ENCODE measurements at regions not wholly inside any gene's neighbourhood (a gene's known extent, or its start where the extent isn't known, plus 50 kb on each side); places are given as distances from the start of the nearest gene placed in this dataset.

GRCh38 chr4:126698224-126698623, 934.5 kb upstream of the INTU start:
- no peaks in the 10 kb centered on the region for H3K4me1 Mint-ChIP-seq (ENCODE audit: low read depth)
- no peak overlapping the region for H3K4me3 Mint-ChIP-seq
- H3K9me3 Mint-ChIP-seq, result peaks cover 6% of the 10 kb centered on the region in 2 donors
- H3K27ac Mint-ChIP-seq, result no peak overlapping the region
- DNase-seq (no peak), ATAC-seq (replicated peaks in 1 of 2) (no peak)
- no peaks in the 10 kb centered on the region for H3K27me3 Mint-ChIP-seq (ENCODE audit: low read depth)
- no peaks in the 10 kb centered on the region for H3K36me3 Mint-ChIP-seq (ENCODE audit: insufficient read depth in 2 of 2)

DNA sequence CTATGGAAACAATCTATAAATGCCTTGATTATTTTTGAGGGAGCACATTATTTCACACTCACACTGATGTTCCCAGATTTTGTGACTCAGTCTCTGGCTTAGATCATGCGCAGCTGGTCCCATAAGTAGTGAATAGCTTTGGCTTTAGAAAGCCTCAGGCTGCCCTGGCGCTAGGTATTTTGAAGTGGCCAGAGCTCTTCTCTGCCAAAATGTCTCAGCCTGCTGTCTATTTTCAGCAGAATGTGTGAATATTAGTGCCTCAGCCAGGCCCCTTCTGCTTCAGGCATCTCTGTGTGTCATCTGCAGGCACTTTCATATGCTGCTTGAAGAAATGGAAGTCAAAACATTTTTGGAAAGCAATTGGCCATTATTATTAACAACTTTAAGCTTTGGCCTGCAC, 931.0 kb upstream of the INTU start:
- Mint-ChIP-seq H3K27ac (no peak overlapping the region), H3K9me3 (peaks cover 6 to 11% of the 10 kb centered on the region in 2 donors), H3K4me3 (no peak overlapping the region), H3K4me1 (ENCODE audit: low read depth) (no peaks in the 10 kb centered on the region), H3K36me3 (ENCODE audit: insufficient read depth in 2 of 2) (no peaks in the 10 kb centered on the region), H3K27me3 (ENCODE audit: low read depth) (no peaks in the 10 kb centered on the region)
- ATAC-seq (replicated peaks in 1 of 2), result no peak
- no peak for DNase-seq

- no peak for DNase-seq
- Mint-ChIP-seq H3K4me3 (no peak overlapping the region), H3K36me3 (ENCODE audit: insufficient read depth in 2 of 2) (no peaks in the 10 kb centered on the region), H3K27ac (no peak overlapping the region), H3K9me3 (peaks cover 6 to 11% of the 10 kb centered on the region in 2 donors), H3K4me1 (ENCODE audit: low read depth) (no peaks in the 10 kb centered on the region), H3K27me3 (ENCODE audit: low read depth) (no peaks in the 10 kb centered on the region)
- ATAC-seq (replicated peaks in 1 of 2), result no peak
These were observed 930.0 kb upstream of the INTU start for GRCh38 chr4:126702747-126703146.

- ATAC-seq (replicated peaks in 1 of 2) (no peak), DNase-seq (no peak)
- Mint-ChIP-seq H3K27ac (no peak overlapping the region), H3K4me1 (ENCODE audit: low read depth) (no peaks in the 10 kb centered on the region), H3K4me3 (no peak overlapping the region), H3K36me3 (ENCODE audit: insufficient read depth in 2 of 2) (no peaks in the 10 kb centered on the region), H3K27me3 (ENCODE audit: low read depth) (no peaks in the 10 kb centered on the region), H3K9me3 (peaks cover 2 to 9% of the 10 kb centered on the region in 2 donors)
These were observed 927.5 kb upstream of the INTU start for GRCh38 chr4:126705266-126705665.

- ATAC-seq (replicated peaks in 1 of 2), result no peak
- Mint-ChIP-seq H3K4me1 (ENCODE audit: low read depth) (no peaks in the 10 kb centered on the region), H3K27me3 (ENCODE audit: low read depth) (no peaks in the 10 kb centered on the region), H3K9me3 (peaks cover 2 to 9% of the 10 kb centered on the region in 2 donors), H3K36me3 (ENCODE audit: insufficient read depth in 2 of 2) (no peaks in the 10 kb centered on the region), H3K4me3 (no peak overlapping the region), H3K27ac (no peak overlapping the region)
- no peak for DNase-seq
These were observed 924.0 kb upstream of the INTU start for GRCh38 chr4:126708716-126709115.

GRCh38 chr4:126710935-126711334, 921.8 kb upstream of the INTU start:
- Mint-ChIP-seq H3K27ac (no peak overlapping the region), H3K4me3 (no peak overlapping the region), H3K9me3 (peaks cover 2 to 6% of the 10 kb centered on the region in 2 donors), H3K36me3 (ENCODE audit: insufficient read depth in 2 of 2) (no peaks in the 10 kb centered on the region), H3K4me1 (ENCODE audit: low read depth) (no peaks in the 10 kb centered on the region), H3K27me3 (ENCODE audit: low read depth) (no peaks in the 10 kb centered on the region)
- DNase-seq, result no peak
- no peak for ATAC-seq (replicated peaks in 1 of 2)

DNA sequence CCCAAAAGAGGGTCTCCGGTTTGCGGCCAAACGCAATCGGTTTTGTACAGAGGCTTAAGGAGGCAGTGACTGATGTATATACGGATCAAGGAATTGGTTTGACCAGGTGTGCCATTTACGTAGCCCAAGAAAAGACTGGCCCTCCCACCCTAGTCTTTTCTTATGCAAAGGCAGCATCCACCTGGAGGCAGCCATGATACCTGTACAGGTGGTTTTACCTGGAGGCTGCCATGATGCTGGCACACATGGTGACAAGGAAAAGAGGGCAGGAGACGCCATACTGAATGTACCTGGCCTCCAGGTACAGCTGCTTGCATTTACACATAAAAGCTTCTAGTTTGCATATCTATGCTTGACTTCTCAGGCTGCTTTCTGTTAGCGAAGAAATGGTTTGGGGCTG, 917.7 kb upstream of the INTU start:
- H3K36me3 Mint-ChIP-seq (ENCODE audit: insufficient read depth in 2 of 2), result no peaks in the 10 kb centered on the region
- H3K4me1 Mint-ChIP-seq (ENCODE audit: low read depth), result no peaks in the 10 kb centered on the region
- H3K27me3 Mint-ChIP-seq (ENCODE audit: low read depth), result no peaks in the 10 kb centered on the region
- DNase-seq (no peak), ATAC-seq (replicated peaks in 1 of 2) (no peak)
- H3K4me3 Mint-ChIP-seq, result no peak overlapping the region
- peaks cover 8 to 9% of the 10 kb centered on the region in 2 donors for H3K9me3 Mint-ChIP-seq
- H3K27ac Mint-ChIP-seq, result no peak overlapping the region

DNA sequence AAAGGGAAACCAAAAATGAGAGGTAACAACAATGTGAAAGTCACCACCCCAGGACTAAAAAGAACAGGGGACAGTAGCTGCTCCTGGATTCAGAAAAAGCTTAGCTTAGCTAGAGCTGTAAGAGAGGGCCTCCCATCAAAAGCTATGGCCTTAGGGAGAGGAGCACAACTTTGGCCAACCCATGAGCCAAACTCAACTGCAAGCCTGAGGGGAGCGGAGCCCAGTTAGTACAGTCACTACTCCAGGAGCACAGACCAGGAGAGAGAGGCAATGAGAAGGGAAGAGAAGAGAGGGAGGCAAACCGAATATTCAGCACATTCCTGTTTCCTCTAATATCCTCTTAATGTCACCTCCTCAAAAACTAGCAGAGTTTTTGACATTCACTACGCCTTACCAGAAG, 917.1 kb upstream of the INTU start:
- no peak for ATAC-seq (replicated peaks in 1 of 2)
- H3K27ac Mint-ChIP-seq, result no peak overlapping the region
- peaks cover 8 to 9% of the 10 kb centered on the region in 2 donors for H3K9me3 Mint-ChIP-seq
- H3K4me3 Mint-ChIP-seq, result no peak overlapping the region
- H3K36me3 Mint-ChIP-seq (ENCODE audit: insufficient read depth in 2 of 2), result no peaks in the 10 kb centered on the region
- H3K4me1 Mint-ChIP-seq (ENCODE audit: low read depth), result no peaks in the 10 kb centered on the region
- DNase-seq, result no peak
- H3K27me3 Mint-ChIP-seq (ENCODE audit: low read depth), result no peaks in the 10 kb centered on the region

DNA sequence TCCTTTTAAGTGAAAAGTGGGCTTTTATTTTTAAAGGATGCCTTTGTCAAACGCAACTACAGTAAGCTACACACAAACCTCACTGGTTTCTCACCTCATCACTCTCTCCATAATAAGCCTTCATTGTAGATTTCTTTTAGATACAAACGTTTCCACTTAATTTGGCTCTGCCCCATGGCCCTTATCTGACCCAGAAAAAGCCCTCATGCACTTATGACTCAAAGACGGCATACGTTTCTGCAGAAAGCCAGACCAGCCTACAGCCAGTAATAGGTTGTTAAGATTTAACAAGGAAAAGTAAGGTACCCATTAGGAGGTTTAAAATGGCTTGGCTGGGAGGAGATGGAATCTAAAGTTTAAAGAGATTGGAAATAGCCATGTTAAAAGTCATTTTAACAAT, 914.6 kb upstream of the INTU start:
- Mint-ChIP-seq H3K4me1 (ENCODE audit: low read depth) (no peaks in the 10 kb centered on the region), H3K27ac (no peak overlapping the region)
- no peak for ATAC-seq (replicated peaks in 1 of 2)

DNA sequence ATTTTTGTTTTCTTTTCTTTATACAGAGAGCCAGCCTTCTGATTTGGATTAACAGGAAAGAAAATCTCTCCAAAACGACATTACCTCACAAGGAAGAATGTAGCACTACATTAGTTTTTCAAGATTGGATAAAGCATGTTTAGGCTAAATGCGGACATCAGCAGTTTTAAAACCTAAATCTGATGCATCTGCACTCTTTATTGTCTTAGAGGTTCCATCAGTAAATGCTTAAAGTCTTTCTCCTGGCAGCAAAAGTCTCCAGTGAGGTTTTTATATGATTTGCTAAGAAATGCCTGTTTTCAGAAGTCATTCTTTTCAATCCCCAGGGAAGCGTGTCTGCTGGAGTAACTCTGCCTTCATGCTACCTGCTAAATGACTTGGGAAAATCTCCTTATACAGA, 912.9 kb upstream of the INTU start:
- DNase-seq (no peak), ATAC-seq (replicated peaks in 1 of 2) (no peak)
- Mint-ChIP-seq H3K9me3 (peaks cover 9 to 11% of the 10 kb centered on the region in 2 donors), H3K36me3 (ENCODE audit: insufficient read depth in 2 of 2) (no peaks in the 10 kb centered on the region), H3K27me3 (ENCODE audit: low read depth) (no peaks in the 10 kb centered on the region), H3K4me3 (no peak overlapping the region), H3K27ac (no peak overlapping the region), H3K4me1 (ENCODE audit: low read depth) (no peaks in the 10 kb centered on the region)

More for the DNA sequence above, 914.6 kb upstream of the INTU start:
- Mint-ChIP-seq H3K4me3 (no peak overlapping the region), H3K27me3 (ENCODE audit: low read depth) (no peaks in the 10 kb centered on the region), H3K36me3 (ENCODE audit: insufficient read depth in 2 of 2) (no peaks in the 10 kb centered on the region), H3K9me3 (peaks cover 9 to 11% of the 10 kb centered on the region in 2 donors)
- no peak for DNase-seq

- Mint-ChIP-seq H3K27me3 (ENCODE audit: low read depth) (no peaks in the 10 kb centered on the region), H3K4me3 (no peak overlapping the region), H3K9me3 (peaks cover 0 to 12% of the 10 kb centered on the region in 2 donors), H3K4me1 (ENCODE audit: low read depth) (no peaks in the 10 kb centered on the region), H3K36me3 (ENCODE audit: insufficient read depth in 2 of 2) (no peaks in the 10 kb centered on the region), H3K27ac (no peak overlapping the region)
- DNase-seq, result no peak
- ATAC-seq (replicated peaks in 1 of 2), result no peak
These were observed 906.9 kb upstream of the INTU start for GRCh38 chr4:126725906-126726305.

GRCh38 chr4:126727461-126727860, 905.3 kb upstream of the INTU start:
- Mint-ChIP-seq H3K9me3 (peaks cover 0 to 11% of the 10 kb centered on the region in 2 donors), H3K36me3 (ENCODE audit: insufficient read depth in 2 of 2) (no peaks in the 10 kb centered on the region), H3K4me1 (ENCODE audit: low read depth) (no peaks in the 10 kb centered on the region), H3K27ac (no peak overlapping the region), H3K27me3 (ENCODE audit: low read depth) (no peaks in the 10 kb centered on the region), H3K4me3 (no peak overlapping the region)
- ATAC-seq (replicated peaks in 1 of 2) (no peak), DNase-seq (no peak)

GRCh38 chr4:126731062-126731461, 901.7 kb upstream of the INTU start:
- Mint-ChIP-seq H3K9me3 (peaks cover 3 to 11% of the 10 kb centered on the region in 2 donors), H3K4me3 (no peak overlapping the region), H3K4me1 (ENCODE audit: low read depth) (no peaks in the 10 kb centered on the region), H3K27me3 (ENCODE audit: low read depth) (no peaks in the 10 kb centered on the region), H3K36me3 (ENCODE audit: insufficient read depth in 2 of 2) (no peaks in the 10 kb centered on the region), H3K27ac (no peak overlapping the region)
- DNase-seq (no peak), ATAC-seq (replicated peaks in 1 of 2) (no peak)

DNA sequence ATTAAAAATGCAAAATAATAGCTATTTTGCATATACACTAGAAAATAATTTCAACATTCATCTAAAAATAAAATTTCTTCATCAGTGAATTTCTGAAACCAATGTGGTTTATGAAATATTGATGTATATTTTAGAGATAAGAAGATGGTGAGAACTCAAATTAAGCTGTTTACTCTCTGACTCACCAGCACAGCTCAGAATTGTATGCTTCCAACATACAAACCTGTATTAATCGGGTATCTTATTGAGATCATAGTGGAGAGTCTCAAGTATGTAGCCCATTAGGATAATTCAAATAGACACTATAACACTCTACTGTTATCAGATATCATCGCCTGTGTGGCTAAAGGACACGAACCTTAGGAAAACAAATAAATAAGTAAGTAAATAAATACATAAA, 899.5 kb upstream of the INTU start:
- peaks cover 3 to 7% of the 10 kb centered on the region in 2 donors for H3K9me3 Mint-ChIP-seq
- no peaks in the 10 kb centered on the region for H3K27me3 Mint-ChIP-seq (ENCODE audit: low read depth)
- ATAC-seq (replicated peaks in 1 of 2) (no peak), DNase-seq (no peak)
- H3K27ac Mint-ChIP-seq, result no peak overlapping the region
- no peak overlapping the region for H3K4me3 Mint-ChIP-seq
- no peaks in the 10 kb centered on the region for H3K4me1 Mint-ChIP-seq (ENCODE audit: low read depth)
- no peaks in the 10 kb centered on the region for H3K36me3 Mint-ChIP-seq (ENCODE audit: insufficient read depth in 2 of 2)

Data from activated T-cell treated with anti-CD3 and anti-CD28 coated beads, Interleukin-2, amount 50 U/mL, for 72 hours (primary cell).